HG02970 (cell line): ENCODE measurements at regions not wholly inside any gene's neighbourhood (a gene's known extent, or its start where the extent isn't known, plus 50 kb on each side); places are given as distances from the start of the nearest gene placed in this dataset.
"Not testable (repeated sequence)": the region's sequence is repeated elsewhere in the genome, so short reads cannot be mapped to it uniquely, and the experiment has no call there.

Experiments used
- ATAC-seq: cut with Tn5 transposase; IDR thresholded peaks from one replicate; pipeline ENCODE4 v1.9.1; 2021; ENCODE audit warnings: mild to moderate bottlenecking, moderate library complexity, moderate number of reproducible peaks; ENCODE audit not compliant: unreplicated experiment, low FRiP score

DNA sequence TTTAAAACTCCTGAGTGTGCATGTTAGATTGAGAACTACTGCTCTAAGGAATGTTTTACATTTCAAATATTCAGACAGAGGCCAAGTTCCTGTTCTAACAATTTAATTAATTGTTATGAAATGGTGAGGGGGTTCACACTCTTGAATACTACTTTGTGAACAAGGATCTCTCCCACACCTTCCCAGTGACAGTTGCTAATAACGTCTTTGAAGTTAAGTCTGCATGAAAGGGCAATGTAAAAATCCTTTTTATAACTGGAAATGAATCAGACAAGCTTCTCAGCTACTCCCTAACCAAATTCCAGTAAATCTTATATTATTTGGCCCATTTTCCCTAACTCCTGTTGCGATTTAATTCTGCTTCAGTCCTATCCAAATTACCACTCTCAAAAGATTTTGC, 828.5 kb upstream of the ADAMTS5 start:
- ATAC-seq: no peak

DNA sequence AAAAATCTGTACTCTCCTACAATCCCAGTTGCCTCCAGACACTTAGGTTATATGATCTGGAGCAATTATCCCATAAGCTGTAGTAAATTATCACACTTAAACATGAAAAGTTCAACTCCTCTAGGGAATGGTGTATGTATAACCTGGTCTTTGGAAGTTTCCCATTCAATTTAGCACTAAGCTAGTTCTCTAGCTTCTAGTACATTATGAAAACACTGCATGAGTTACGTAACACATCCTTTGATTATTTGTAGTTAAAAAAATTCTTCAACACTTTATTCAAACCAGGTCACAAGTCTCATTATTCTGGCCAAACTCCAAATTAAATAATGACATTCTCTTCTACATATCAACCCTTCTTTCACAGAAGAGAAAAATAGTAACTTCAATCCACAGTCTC, 827.0 kb upstream of the ADAMTS5 start:
- ATAC-seq: no peak

DNA sequence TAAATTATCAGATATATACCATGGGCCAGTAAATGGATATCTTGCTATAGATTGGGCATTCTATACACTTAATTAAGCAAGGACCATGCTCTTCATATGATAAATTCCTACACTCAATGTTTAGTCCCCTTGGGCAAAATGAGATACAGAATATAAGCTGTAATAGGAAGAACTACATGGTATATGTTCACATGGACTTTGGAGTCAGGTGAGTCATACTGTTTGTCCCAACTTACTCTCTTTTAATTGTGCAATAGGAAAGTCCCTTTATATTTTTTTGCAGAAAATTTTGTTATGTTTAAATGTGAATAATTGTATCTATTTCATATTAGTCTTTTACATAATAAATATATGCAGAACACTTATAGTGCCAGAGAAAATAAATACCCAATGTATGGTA, 820.2 kb upstream of the ADAMTS5 start:
- ATAC-seq: no peak

DNA sequence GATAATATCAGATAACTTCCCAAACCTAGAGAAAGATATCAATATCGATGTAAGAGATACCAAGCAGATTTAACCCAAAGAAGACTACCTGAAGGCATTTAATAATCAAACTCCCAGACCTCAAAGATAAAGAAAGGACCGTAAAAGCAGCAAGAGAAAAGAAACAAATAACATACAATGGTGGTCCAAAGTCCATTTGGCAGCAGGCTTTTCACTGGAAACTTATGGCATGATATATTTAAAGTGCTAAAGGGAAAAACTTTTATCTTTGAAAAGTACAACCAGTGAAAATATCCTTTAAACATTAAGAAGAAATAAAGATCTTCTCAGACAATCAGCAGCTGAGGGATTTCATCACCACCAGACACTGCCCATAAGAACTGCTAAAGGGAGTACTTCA, 812.7 kb upstream of the ADAMTS5 start:
- no peak for ATAC-seq

DNA sequence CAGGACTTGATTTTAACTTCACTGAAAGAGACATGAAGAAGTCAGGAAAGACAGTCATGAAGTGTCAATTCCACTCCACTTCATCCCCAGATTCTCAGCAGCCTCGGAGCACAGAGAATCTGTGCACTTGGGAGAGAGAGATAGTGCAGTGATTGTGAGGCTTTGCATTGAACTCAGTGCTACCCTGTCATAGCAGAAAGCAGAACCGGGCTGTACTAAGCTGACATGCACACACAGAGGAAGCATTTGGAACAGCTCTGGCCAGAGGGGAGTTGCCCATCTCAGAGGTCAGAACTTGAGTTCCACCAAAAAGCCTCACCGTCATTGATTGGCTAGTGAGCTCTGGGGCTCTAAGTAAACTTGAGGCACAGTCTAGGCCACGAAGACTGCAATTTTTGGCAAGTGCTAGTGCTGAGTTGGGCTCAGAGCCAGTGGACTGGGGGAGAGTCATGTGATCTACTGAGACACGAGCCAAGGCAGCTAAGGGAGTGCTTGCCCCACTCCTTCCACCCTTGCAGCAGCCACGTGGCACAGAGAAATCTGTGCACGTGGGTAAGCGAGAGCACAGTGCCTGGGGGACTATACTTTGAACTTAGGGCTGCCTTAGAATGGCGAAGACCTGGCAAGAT, 810.2 kb upstream of the ADAMTS5 start:
- ATAC-seq: no peak

DNA sequence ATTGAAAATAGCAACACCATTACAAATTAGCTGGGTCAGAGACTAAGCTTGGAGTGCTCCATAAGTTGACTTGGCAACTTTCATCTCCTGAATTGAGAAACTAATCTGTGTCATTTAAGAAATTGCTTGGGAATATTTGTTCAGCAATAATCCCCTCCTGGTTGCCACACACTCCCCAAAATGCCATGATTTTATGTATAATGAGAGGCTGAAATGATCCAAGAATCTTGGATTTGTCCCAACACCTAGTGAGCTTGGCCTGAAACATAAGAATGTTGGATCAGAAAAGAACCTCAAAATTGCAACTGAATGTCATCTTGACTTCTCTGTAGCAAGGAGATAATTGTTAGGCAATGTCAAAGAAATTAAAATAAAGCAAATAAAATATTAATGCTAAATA, 805.9 kb upstream of the ADAMTS5 start:
- ATAC-seq: no peak

DNA sequence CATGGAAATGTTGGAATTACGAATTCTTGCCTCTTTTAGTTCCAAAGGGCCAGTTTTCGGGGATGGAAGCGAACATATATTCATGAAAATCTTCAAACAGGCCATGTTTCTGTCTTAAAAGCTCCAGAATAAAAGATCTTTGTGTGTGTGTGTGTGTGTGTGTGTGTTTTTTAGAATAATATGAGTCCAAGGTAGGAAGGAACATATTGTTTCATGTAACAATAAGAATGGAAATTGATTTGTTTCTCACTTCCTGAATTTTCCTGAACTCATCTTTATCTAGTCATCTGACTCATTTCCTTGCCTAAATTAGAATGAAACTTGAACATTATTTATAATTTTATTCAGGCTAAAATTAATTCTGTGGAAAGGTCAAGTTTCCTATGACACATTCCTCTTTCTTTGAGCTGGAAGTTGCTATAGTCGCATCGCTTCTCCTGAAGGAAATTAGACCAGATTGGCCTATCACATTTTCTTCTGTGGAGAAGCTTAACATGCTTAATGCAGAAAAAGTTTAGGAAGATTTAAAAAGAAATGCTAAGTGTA, 805.1 kb upstream of the ADAMTS5 start:
- no peak for ATAC-seq

DNA sequence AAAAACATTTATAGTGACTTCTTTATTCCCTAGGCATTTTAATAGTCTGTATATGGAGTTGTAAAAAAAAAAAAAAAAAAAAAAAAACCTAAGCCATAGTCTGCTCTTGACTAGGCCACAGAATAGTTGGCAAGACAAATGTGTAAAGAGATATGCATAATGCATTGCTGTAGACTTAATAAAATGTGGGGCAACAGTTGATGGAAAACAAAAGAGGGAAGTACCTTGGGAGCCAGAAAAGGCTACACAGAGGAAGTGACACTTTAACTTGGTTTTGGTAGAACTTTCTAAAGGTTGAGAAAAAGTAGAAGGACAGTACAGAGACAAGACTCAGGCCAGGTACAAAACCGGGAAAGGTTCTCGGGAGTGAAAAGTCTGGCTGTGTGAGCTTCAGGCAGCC, 802.9 kb upstream of the ADAMTS5 start:
- ATAC-seq: no peak

DNA sequence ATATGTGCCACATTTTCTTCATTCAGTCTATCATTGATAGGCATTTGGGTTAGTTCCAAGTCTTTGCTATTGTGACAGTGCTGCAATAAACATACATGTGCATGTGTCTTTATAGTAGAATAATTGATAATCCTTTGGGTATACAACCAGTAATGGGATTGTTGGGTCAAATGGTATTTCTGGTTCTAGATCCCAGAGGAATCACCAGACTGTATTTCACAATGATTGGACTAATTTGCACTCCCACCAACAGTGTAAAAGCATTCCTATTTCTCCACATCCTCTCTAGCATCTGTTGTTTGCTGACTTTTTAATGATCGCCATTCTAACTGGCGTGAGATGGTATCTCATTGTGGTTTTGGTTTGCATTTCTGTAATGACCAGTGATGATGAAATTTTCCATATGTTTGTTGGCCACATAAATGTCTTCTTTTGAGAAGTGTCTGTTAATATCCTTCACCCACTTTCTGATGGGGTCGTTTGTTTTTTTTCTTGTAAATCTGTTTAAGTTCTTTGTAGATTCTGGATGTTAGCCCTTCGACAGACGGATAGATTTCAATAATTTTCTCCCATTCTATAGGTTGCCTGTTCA, 801.3 kb upstream of the ADAMTS5 start:
- not testable (repeated sequence) for ATAC-seq

DNA sequence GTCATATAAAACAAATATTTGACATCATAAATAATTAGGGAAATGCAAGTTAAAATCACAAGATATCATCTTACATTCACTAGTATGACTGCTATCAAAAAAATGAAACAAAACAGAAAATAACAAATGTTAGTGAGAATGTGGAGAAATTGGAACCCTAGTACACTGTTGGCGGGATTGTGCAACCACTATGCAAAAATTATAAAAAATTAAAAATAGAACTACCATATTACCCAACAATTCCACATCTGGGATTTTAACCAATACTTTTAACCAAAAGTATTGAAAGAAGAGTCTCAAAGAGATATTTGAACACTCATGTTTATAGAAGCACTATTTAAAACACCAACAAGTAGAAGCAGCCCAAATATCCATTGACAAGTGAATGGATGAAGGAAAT, 797.2 kb upstream of the ADAMTS5 start:
- no peak for ATAC-seq

DNA sequence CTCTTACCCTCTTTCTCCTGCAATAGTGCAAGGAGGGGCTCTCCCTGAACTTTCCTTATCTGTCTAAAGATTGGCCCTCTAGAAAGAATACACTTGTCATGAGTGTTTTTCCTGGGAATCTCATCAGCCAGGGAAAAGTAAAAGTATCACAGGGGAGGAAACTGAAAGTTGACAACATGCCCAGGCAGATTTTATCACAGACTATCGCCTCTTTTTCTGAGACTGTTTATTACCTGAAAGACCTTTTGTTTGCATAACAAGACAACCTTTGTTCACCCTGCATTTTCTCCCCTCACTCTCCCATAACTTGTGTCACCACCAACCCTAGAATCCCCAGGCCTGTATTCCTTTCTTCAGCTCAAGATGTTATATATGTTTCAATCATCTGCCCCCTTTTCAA, 794.7 kb upstream of the ADAMTS5 start:
- no peak for ATAC-seq

DNA sequence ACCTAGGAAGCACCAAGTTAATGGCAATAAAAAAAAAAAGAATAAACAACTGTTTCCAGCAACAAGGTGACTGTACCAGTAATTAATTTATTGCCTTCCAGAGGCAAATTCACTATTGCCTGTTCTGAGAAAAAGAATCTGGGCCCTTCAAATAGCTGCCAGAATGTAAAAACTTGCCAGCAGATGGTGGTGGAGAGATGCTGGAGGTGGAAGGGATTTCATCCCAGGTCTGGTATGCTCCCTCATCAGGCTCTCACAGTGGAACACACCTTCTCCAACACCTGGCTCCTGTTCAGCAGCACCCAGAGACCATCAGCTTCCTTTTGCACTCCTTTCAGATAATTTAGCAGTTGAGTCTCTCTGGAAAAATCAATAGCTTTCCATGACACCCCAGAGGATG, 792.9 kb upstream of the ADAMTS5 start:
- ATAC-seq: no peak

DNA sequence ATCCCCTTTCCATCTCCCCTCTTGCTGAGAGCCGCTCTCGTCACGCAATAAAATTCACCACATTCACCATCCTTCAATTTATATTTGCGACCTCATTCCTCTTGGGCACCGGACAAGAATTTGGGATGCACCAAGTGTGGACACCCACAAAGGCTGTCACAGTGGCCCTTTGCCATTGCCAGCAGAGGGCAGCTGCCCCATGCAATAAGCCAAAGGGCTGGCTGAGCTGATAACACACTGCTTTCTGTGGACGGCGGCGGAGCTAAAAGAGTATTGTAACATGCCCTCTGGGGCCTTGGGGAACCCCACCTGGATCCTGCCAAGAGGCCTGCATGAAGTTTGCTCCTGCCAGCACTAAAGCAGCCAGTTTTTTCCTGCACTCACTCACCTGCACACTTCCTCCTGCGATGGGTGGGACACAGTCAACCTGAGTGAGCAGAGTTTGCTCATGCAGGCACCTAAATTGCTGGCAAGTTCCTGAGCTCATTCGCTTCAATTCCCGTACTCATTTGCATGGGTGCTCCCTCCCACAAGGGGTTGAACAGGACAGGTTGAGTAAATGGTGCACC, 792.3 kb upstream of the ADAMTS5 start:
- no peak for ATAC-seq

DNA sequence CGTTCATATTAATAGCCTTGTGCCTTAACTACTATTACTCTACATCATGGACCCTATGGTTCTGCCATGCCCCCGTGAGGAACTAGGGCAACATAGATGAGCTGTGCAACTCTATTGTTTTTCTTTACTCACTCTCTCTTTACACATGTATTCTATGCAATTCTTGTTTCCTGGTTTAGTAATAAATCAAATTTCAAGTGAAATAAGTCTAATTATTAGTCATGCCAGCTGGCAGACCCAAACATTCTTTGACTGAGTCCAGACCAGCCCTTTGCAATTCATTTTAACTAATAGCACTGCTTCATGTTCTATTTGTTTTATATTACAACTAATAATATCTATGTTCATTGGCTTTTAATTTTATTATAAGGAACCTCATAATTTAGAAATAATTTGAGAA, 789.3 kb upstream of the ADAMTS5 start:
- no peak for ATAC-seq

DNA sequence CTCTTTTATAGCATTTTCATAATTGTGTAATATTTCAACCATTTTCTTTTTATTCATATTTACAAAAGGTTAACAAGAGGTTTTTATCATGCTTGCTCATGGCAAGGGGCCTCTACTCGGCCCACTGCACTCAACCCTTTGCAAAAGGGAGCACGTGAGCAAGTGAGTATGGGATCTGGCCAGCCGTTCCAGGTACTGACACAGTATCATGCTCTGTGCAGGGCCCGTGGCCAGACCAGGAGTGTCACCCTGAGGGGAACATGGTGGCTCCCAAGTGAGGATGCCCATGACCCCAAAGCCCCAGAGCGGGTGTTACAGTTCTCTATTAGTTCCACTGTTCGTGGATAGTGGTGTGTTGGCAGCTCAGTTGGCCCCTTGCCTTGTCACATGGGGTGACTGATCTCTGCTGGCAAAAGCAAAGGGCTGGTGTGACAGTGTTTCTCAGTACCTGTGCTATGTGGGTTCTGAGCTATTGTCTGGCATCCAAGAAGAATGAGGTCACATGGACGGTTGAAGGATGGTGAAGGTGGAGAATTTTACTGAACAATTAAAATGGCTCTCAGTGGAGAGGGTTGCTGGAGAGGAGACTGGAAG, 777.2 kb upstream of the ADAMTS5 start:
- ATAC-seq: no peak

DNA sequence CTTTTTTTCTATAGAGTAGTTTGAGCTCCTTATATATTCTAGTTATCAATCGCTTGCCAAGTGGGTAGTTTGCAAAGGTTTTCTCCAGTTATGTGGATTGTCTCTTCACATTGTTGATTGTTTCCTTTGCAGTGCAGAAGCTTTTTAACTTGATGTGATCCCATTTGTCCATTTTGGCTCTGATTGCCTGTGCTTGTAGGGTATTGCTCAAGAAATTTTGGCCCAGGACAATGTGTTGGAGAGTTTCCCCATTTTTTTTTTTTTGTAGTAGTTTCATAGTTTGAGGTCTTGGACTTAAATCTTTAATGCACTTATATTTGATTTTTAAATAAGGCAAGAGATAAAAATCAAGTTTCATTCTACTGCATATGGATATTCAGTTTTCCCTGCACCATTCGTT, 774.8 kb upstream of the ADAMTS5 start:
- ATAC-seq: no peak

DNA sequence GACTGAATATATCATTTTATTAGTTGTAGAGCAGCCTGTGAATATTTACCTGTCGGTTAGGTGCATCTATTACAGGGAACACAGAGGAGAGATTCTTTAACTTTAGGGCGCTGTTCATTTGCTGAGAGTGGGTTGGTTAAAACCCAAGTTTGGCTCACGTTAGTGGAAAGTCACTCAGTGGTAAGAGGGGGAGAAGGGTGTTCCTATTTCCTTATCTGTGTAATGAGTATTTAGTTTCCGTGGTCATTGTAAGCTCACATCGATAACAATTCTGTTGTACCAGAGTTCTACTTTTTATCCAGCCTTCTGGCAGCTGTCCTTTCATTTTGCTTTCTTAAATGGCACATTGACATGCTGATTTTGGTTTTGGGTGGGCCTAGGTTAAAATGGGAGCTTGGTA, 773.2 kb upstream of the ADAMTS5 start:
- ATAC-seq: no peak

DNA sequence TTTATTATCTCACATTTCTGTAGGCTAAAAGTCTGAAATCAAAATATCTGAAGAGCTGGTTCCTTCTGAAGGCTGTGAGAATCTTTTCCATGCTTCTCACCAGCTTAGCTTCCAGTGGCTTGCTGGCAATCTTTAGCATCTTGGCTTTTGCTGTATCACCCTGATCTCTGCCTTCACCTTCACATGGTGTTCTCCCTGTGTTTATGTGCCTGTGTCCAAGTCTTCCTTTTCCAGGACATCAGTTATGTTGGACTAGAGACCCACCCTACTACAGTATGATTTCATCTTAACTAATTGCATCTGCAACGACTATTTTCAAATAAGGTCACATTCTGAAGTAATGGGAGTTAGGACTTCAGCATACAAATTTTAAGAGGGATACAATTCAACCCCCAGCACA, 772.3 kb upstream of the ADAMTS5 start:
- no peak for ATAC-seq

DNA sequence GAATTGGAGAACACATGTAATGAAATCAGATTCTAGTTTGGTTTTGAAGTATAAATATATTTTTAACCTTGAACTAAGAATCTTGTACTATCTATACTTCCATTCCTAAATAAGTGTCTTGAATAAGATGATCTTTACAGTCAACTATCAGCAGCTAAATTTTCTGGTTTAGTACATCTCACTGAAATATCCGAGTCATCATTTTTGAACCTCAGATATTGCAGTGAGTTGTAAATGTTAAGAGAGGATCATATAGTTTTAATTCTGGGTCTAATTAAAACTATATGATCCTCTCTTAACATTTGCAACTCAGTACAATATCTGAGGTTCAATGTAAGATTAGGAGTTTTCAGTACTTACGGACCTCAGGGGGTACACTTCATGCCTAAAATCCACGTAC, 768.8 kb upstream of the ADAMTS5 start:
- ATAC-seq: no peak

DNA sequence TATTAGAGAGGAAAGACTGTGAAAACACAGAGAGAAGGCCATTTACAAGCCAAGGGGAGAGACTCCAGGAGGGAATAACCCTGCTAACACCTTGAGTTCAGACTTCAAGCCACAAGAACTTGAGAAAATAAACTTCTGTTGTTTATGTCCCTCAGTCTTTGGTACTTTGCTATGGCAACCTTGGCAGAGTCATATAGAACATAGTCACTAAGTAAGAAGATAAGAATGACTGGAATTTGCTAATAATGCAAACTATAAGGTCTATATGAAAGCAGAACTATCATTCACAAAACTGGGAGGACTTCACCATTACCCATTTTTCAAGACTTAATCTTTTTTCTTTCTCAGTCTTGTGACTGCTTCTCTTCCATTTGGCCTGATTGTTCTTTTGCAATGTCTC, 767.3 kb upstream of the ADAMTS5 start:
- no peak for ATAC-seq

DNA sequence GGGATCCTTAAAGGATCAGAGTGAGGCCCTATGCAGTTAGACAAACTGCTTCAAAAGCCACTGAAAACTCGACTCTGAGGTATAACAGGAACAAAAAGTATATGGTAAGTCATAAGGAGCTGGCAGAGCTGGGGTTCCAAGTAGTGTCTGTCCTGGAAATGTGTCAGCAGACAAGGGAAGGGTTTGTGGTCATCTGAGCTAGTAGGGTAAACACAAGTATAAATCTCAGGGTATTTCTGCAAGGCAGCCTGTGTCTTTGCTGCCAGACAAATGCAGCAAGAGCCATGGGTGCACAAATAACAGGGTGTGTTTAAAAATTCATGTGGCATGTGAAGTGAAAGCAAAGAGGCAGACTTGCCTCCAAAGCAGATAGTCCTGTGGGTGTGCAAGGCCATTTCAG, 759.0 kb upstream of the ADAMTS5 start:
- no peak for ATAC-seq

DNA sequence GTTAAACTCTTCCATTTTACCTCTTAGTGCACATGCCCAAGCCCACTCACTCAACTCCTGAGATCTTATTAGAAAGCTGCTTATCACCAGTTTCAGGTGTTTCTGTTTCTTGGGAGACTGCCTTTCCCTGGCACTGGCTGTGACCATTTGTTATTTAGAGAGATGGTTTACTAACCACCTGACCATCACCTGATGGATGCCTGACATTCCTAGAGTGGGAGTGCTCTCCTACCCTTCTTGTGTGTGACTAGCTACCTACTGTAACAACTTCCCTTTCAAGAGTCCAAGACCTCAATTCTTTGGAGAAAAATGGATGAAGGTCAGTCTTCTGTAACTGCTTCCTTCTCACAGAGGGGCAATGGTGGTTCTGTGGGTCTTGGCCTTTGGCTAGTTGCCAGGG, 755.2 kb upstream of the ADAMTS5 start:
- ATAC-seq: no peak
